ENCODE measurements at regions not wholly inside any gene's neighbourhood (a gene's known extent, or its start where the extent isn't known, plus 50 kb on each side); places are given as distances from the start of the nearest gene placed in this dataset.

GRCh38 chr6:14226051-14226660, 108.6 kb downstream of the CD83 start:
- TF ChIP-seq EZH2phosphoT487 (IDR thresholded peaks at IDR 0.05; ENCODE audit: insufficient read depth, low read depth) (no peak), EZH2 (IDR thresholded peaks at IDR 0.05; ENCODE audit: insufficient read depth, poor library complexity, severe bottlenecking) (no peak)

Measured in GM23248 (cell line).